GM19324 (cell line): ENCODE measurements at regions not wholly inside any gene's neighbourhood (a gene's known extent, or its start where the extent isn't known, plus 50 kb on each side); places are given as distances from the start of the nearest gene placed in this dataset.

Source experiments
- ATAC-seq: cut with Tn5 transposase; IDR thresholded peaks from one replicate; pipeline ENCODE4 v1.9.1; 2021; ENCODE audit warnings: mild to moderate bottlenecking, moderate library complexity; ENCODE audit not compliant: unreplicated experiment, low FRiP score

GRCh38 chr9:8262625-8263622, 463.3 kb upstream of the DMAC1 start:
- no peak for ATAC-seq

GRCh38 chr9:8261737-8262136, 462.2 kb upstream of the DMAC1 start:
- no peak for ATAC-seq

- ATAC-seq = no peak
Measured at GRCh38 chr9:8259028-8259427, 459.4 kb upstream of the DMAC1 start.

GRCh38 chr9:8256880-8257279, 457.3 kb upstream of the DMAC1 start:
- ATAC-seq = no peak

GRCh38 chr9:8255850-8256249, 456.3 kb upstream of the DMAC1 start:
- ATAC-seq = no peak

- ATAC-seq = no peak
Measured at GRCh38 chr9:8254541-8254940, 455.0 kb upstream of the DMAC1 start.

- ATAC-seq = no peak
Measured at GRCh38 chr9:8252445-8252844, 452.9 kb upstream of the DMAC1 start.

- ATAC-seq = no peak
Measured at GRCh38 chr9:8251566-8251965, 452.0 kb upstream of the DMAC1 start.

- ATAC-seq = no peak
Measured at GRCh38 chr9:8244505-8245092, 445.0 kb upstream of the DMAC1 start.

GRCh38 chr9:8241201-8241600, 441.6 kb upstream of the DMAC1 start:
- no peak for ATAC-seq

GRCh38 chr9:8237096-8237495, 437.5 kb upstream of the DMAC1 start:
- no peak for ATAC-seq

GRCh38 chr9:8235489-8235888, 435.9 kb upstream of the DMAC1 start:
- ATAC-seq = no peak

GRCh38 chr9:8234316-8234715, 434.7 kb upstream of the DMAC1 start:
- ATAC-seq = no peak

- no peak for ATAC-seq
Measured at GRCh38 chr9:8232726-8233125, 433.1 kb upstream of the DMAC1 start.

GRCh38 chr9:8229226-8229625, 429.6 kb upstream of the DMAC1 start:
- ATAC-seq = no peak

GRCh38 chr9:8224381-8224801, 424.8 kb upstream of the DMAC1 start:
- ATAC-seq = no peak

- ATAC-seq = no peak
Measured at GRCh38 chr9:8223861-8224260, 424.3 kb upstream of the DMAC1 start.

- ATAC-seq = no peak
Measured at GRCh38 chr9:8221462-8221861, 421.9 kb upstream of the DMAC1 start.

- ATAC-seq = no peak
Measured at GRCh38 chr9:8208465-8208864, 408.9 kb upstream of the DMAC1 start.

- no peak for ATAC-seq
Measured at GRCh38 chr9:8207596-8207995, 408.0 kb upstream of the DMAC1 start.

GRCh38 chr9:8206720-8207119, 407.1 kb upstream of the DMAC1 start:
- no peak for ATAC-seq

- ATAC-seq = no peak
Measured at GRCh38 chr9:8205576-8205975, 406.0 kb upstream of the DMAC1 start.
